ENCODE measurements at regions not wholly inside any gene's neighbourhood (a gene's known extent, or its start where the extent isn't known, plus 50 kb on each side); places are given as distances from the start of the nearest gene placed in this dataset.

DNA sequence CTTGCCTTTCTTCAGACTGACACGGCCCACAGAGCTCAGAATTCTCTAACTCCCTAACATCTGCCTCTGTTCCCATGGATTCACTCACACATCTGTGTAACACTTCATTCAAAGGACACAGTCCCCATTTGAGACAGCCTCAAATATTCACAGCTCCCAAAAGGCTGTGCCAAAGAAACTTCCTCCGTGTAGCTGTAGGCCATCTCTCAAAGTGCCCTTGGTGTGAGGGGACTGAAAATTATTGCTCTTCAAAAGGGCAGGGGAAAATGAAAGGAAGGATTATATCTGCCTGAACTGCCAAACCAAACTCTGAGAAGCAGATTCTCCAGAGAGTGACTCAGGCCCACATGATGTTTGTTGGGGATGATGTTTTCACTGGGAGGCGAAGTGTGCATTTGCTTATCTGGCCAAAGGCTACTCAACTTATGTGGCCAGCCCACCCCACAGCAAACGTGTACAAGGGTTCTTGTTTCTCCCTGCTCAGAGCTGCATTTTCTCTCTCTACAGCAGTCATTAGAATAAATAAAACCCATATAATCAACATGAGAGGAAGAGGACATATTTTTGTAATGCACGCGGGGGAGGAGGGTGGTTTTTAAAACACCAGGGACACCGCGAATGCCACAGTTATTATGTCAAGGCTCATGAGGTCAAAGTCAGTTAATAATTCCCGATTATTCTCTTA is 302.4 kb upstream of the NFE2L3 start:
- peaks cover 4 to 99% (median 68%) of the 10 kb centered on the region in 4 donors for H3K4me1 ChIP-seq
- H3K9me3 ChIP-seq: no peaks in the 10 kb centered on the region
- no peak overlapping the region for H3K4me3 ChIP-seq
- TF ChIP-seq, protein P1, sequence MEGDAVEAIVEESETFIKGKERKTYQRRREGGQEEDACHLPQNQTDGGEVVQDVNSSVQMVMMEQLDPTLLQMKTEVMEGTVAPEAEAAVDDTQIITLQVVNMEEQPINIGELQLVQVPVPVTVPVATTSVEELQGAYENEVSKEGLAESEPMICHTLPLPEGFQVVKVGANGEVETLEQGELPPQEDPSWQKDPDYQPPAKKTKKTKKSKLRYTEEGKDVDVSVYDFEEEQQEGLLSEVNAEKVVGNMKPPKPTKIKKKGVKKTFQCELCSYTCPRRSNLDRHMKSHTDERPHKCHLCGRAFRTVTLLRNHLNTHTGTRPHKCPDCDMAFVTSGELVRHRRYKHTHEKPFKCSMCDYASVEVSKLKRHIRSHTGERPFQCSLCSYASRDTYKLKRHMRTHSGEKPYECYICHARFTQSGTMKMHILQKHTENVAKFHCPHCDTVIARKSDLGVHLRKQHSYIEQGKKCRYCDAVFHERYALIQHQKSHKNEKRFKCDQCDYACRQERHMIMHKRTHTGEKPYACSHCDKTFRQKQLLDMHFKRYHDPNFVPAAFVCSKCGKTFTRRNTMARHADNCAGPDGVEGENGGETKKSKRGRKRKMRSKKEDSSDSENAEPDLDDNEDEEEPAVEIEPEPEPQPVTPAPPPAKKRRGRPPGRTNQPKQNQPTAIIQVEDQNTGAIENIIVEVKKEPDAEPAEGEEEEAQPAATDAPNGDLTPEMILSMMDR (IDR thresholded peaks at IDR 0.05): no peak
- peak overlapping the region; percentile 83 to 93 for H3K27ac ChIP-seq
- H3K36me3 ChIP-seq: no peaks in the 10 kb centered on the region
- intact Hi-C loops (cut with DNase I; ENCODE audit: low total_unique reads): loop anchor here (5.0 to 10.0 kb wide), 2 partner anchors 95 to 592 kb away; no protein-coding TSS in a partner anchor
- H3K27me3 ChIP-seq: no peaks in the 10 kb centered on the region
- DNase-seq: peak; percentile 80 to 85

DNA sequence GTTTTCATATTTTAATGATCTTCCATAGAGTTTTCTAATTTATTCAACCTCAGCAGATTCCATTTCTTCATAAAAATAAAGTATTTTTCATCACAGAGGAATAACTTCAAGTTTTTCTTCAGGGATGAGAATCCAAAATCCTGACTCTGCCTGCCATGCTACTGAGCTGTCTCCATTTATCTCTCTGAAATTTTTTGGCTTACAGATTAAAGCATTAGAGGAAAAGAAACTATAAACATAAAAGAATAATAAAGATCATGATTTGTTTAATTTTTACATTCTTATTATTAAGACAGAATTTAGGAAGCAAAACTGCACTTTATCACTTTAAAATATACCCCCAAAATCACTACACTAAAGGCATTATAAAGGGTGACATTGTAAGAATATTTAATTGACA is 301.8 kb upstream of the NFE2L3 start:
- peak overlapping the region; percentile 83 to 93 for H3K27ac ChIP-seq
- H3K4me3 ChIP-seq: no peak overlapping the region
- intact Hi-C loops (cut with DNase I; ENCODE audit: low total_unique reads): loop anchor here (5.0 kb wide), 1 partner anchor 593 kb away; no protein-coding TSS in a partner anchor

DNA sequence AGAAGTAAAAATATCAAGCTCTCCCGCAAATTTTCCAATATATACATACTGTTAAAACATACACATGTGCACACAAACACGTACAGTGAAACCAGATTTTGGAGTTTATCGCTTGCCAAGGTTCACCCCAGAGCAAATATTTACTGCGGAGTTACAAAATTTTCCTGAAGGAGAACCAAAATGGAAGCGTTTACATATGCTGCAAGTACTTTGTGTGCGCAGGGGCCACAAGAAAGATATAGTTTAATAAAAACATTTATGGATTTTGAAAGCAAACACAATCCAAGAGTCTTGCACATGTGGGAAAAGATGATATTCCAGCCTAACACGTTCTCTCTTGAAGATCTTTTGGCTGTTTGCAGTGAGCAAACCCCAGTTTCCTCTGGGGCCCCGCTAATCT is 301.3 kb upstream of the NFE2L3 start:
- Histone ChIP-seq H3K4me1 (peaks cover 4 to 92% (median 58%) of the 10 kb centered on the region in 4 donors), H3K27me3 (no peaks in the 10 kb centered on the region), H3K36me3 (no peaks in the 10 kb centered on the region), H3K4me3 (no peak overlapping the region), H3K27ac (peak overlapping the region; percentile 83 to 93), H3K9me3 (no peaks in the 10 kb centered on the region)
- TF ChIP-seq, protein P1 (IDR thresholded peaks at IDR 0.05): no peak
- no peak for DNase-seq
- intact Hi-C loops (cut with DNase I; ENCODE audit: low total_unique reads): loop anchor here (5.0 kb wide), 1 partner anchor 593 kb away; no protein-coding TSS in a partner anchor

More for the DNA sequence above, 301.8 kb upstream of the NFE2L3 start:
- H3K4me1 ChIP-seq: peaks cover 4 to 95% (median 63%) of the 10 kb centered on the region in 4 donors
- TF ChIP-seq, protein P1 (IDR thresholded peaks at IDR 0.05): no peak
- no peak for DNase-seq
- H3K27me3 ChIP-seq: no peaks in the 10 kb centered on the region
- H3K9me3 ChIP-seq: no peaks in the 10 kb centered on the region
- H3K36me3 ChIP-seq: no peaks in the 10 kb centered on the region

DNA sequence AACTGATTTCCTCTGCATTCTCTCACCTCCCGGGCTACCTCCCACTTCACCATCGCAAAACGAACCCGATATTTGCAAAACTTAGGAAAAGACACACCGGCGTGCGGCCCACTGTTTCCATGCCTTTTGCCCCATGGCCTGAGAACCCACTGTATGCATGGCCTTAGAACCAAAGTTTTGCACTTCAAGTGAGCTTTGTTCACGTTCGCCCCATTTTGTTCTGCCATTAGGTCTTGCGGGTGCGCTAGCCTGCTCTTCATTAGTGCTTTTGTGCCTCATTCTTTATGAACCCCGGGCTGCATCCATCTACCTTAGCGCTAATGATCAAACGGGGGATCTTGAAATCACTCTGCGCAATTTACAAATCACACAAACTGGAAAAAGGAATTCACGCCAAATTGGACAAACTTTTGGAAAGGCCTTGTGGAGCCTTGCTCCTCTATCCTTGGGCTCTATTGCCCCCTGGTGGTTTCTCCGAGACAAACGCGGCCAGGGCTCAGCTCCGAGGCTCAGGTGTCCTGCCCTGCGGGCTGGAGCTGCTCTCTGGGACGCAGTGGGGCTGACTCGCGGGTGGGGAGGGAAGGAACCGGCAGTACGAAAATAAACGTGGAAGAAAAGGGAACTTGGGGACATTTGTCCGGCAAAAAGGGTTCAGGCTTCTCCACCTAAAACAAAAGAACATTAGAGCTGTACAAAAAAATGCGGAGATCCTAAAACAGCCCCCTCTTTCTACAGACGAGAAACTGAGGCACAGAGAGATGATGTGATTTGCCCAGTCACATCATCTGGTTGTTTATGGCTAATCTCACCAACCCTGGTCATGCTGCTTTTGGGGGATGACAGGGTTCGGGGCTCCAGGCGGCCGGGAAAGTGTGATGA is 300.4 kb upstream of the NFE2L3 start:
- peaks cover 4 to 84% (median 51%) of the 10 kb centered on the region in 4 donors for H3K4me1 ChIP-seq
- H3K27ac ChIP-seq: peak overlapping the region; percentile 83 to 93
- intact Hi-C loops (cut with DNase I; ENCODE audit: low total_unique reads): loop anchor here (1.0 to 5.0 kb wide), 3 partner anchors 286 to 594 kb away; no protein-coding TSS in a partner anchor
- TF ChIP-seq, protein P1 (IDR thresholded peaks at IDR 0.05): peak; percentile 86 to 94
- H3K36me3 ChIP-seq: no peaks in the 10 kb centered on the region
- no peaks in the 10 kb centered on the region for H3K9me3 ChIP-seq
- DNase-seq: peak; percentile 90 to 95
- H3K4me3 ChIP-seq: peak overlapping the region; percentile 29 to 33
- no peaks in the 10 kb centered on the region for H3K27me3 ChIP-seq

DNA sequence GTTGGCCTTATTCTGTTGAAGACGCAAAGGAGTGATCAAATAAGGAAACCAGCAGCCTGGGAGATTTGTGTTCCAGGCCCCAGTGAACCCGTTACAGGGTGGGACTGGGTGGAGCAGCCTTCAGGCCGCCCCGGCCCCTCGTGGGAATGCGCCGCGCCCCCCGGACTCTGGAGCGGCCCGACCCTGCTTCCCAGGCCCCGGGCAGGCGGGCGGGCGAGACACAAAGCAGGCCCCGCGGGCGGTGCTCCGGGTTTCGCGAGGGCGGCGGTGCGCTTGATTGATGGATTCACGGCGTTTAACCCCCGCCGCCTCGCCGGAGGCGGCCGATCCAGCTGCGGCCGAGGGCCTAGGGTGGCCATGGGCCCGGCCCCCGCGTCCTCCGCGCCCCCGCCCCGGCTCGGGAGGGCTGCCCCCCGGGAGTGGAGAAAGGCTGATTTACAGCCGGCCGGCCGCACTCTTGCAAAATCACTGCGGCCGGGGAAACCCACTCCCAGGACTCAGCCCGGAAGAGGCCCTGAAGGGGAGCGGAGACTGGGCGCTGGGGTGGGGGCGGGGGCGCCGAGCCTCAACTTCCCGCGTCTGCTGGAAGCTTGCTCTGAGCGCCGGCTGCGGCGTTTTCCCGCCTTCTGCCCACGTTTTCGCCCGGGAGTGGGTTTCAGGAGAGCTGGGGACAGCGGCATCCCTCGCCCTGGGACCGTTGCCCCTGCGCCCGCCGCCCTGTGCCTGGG is 299.6 kb upstream of the NFE2L3 start:
- Histone ChIP-seq H3K36me3 (no peaks in the 10 kb centered on the region), H3K9me3 (no peaks in the 10 kb centered on the region), H3K27ac (peak overlapping the region; percentile 83 to 93), H3K4me3 (peak overlapping the region; percentile 29 to 33), H3K4me1 (peaks cover 4 to 79% (median 44%) of the 10 kb centered on the region in 4 donors), H3K27me3 (no peaks in the 10 kb centered on the region)
- TF ChIP-seq, protein P1 (IDR thresholded peaks at IDR 0.05): no peak
- intact Hi-C loops (cut with DNase I; ENCODE audit: low total_unique reads): loop anchor here (1.0 to 5.0 kb wide), 3 partner anchors 287 to 595 kb away; no protein-coding TSS in a partner anchor
- DNase-seq: peak; percentile 36 to 76
